Hepatocyte (in vitro differentiated cells): ENCODE measurements at regions not wholly inside any gene's neighbourhood (a gene's known extent, or its start where the extent isn't known, plus 50 kb on each side); places are given as distances from the start of the nearest gene placed in this dataset.

Experiments
- CTCF ChIP-seq: fragments of 200-600 bp; sonication (generic); IDR thresholded peaks from 2 replicates; pipeline ENCODE4 v1.5.1; 2016; ENCODE audit warnings: antibody characterized with exemption, mild to moderate bottlenecking; ENCODE audit not compliant: poor library complexity
- EZH2 ChIP-seq: fragments of 200-600 bp; sonication (generic); IDR thresholded peaks from 2 replicates; pipeline ENCODE4 v1.6.1; 2016; ENCODE audit warnings: antibody characterized with exemption, mild to moderate bottlenecking, borderline replicate concordance
- EZH2phosphoT487 ChIP-seq: fragments of 200-600 bp; sonication (generic); IDR thresholded peaks from one replicate; pipeline ENCODE4 v1.6.1; 2018; ENCODE audit warnings: antibody characterized with exemption, mild to moderate bottlenecking, low read depth, moderate library complexity; ENCODE audit not compliant: unreplicated experiment, severe bottlenecking

- no peak for TF ChIP-seq CTCF
- no peak for TF ChIP-seq EZH2phosphoT487
- no peak for TF ChIP-seq EZH2
Measured at GRCh38 chr7:13090959-13091358, 403.5 kb downstream of the ARL4A start.
